Inflammatory macrophage (primary cell): ENCODE measurements at regions not wholly inside any gene's neighbourhood (a gene's known extent, or its start where the extent isn't known, plus 50 kb on each side); places are given as distances from the start of the nearest gene placed in this dataset.
A peak's percentile ranks its signal among the peaks of the same experiment; 100 is the strongest.

Experiments used
- DNase-seq, 2 donors: peaks; one replicate each; pipeline ENCODE4 v3.0.0-alpha.2; 2020 to 2022

- no peak for DNase-seq
Measured at GRCh38 chr6:137353346-137353745, 134.2 kb upstream of the IFNGR1 start.

- DNase-seq: no peak
Measured at GRCh38 chr6:137352859-137353258, 133.7 kb upstream of the IFNGR1 start.

GRCh38 chr6:137351890-137352289, 132.7 kb upstream of the IFNGR1 start:
- DNase-seq: peak; percentile 93 to 97

GRCh38 chr6:137350857-137351256, 131.7 kb upstream of the IFNGR1 start:
- no peak for DNase-seq

GRCh38 chr6:137349856-137350830, 131.0 kb upstream of the IFNGR1 start:
- DNase-seq: no peak

GRCh38 chr6:137348777-137349176, 129.6 kb upstream of the IFNGR1 start:
- no peak for DNase-seq

GRCh38 chr6:137343241-137343640, 124.1 kb upstream of the IFNGR1 start:
- no peak for DNase-seq

GRCh38 chr6:137342607-137343190, 123.5 kb upstream of the IFNGR1 start:
- DNase-seq: no peak

- DNase-seq: peak; percentile 23 to 27
Measured at GRCh38 chr6:137341681-137342195, 122.6 kb upstream of the IFNGR1 start.

- no peak for DNase-seq
Measured at GRCh38 chr6:137339929-137340559, 120.9 kb upstream of the IFNGR1 start.

- no peak for DNase-seq
Measured at GRCh38 chr6:137334884-137335283, 115.7 kb upstream of the IFNGR1 start.

- DNase-seq: no peak
Measured at GRCh38 chr6:137334094-137334493, 114.9 kb upstream of the IFNGR1 start.

- no peak for DNase-seq
Measured at GRCh38 chr6:137332637-137333280, 113.6 kb upstream of the IFNGR1 start.

- no peak for DNase-seq
Measured at GRCh38 chr6:137323860-137324259, 104.7 kb upstream of the IFNGR1 start.

- no peak for DNase-seq
Measured at GRCh38 chr6:137320271-137320670, 101.1 kb upstream of the IFNGR1 start.

- DNase-seq: no peak
Measured at GRCh38 chr6:137316626-137317025, 97.4 kb upstream of the IFNGR1 start.

GRCh38 chr6:137315081-137315480, 95.9 kb upstream of the IFNGR1 start:
- DNase-seq: peak; percentile 78 to 85

GRCh38 chr6:137313928-137314855, 95.0 kb upstream of the IFNGR1 start:
- DNase-seq: peak; percentile 61 to 75

GRCh38 chr6:137313211-137313610, 94.0 kb upstream of the IFNGR1 start:
- DNase-seq: no peak

- DNase-seq: no peak
Measured at GRCh38 chr6:137311940-137312339, 92.8 kb upstream of the IFNGR1 start.

- peak; percentile 87 to 92 for DNase-seq
Measured at GRCh38 chr6:137309078-137309762, 90.0 kb upstream of the IFNGR1 start.
